KMS-11 (cell line): ENCODE measurements at regions not wholly inside any gene's neighbourhood (a gene's known extent, or its start where the extent isn't known, plus 50 kb on each side); places are given as distances from the start of the nearest gene placed in this dataset.

Experiments
- H2AFZ ChIP-seq: fragments of 200-600 bp; sonication (generic); 2 replicates; pipeline ENCODE4 v1.6.1; 2016; ENCODE audit warnings: antibody characterized with exemption, mixed run types, low read depth
- H3K27ac ChIP-seq: fragments of 200-600 bp; sonication (generic); 2 replicates; pipeline ENCODE4 v1.6.1; 2016; ENCODE audit warnings: mild to moderate bottlenecking, mixed run types
- H3K27me3 ChIP-seq: fragments of 200-600 bp; sonication (generic); 2 replicates; pipeline ENCODE4 v1.6.1; 2017; ENCODE audit warnings: mild to moderate bottlenecking, low read depth, mixed run types, moderate library complexity; ENCODE audit not compliant: insufficient read depth
- H3K36me3 ChIP-seq: fragments of 200-600 bp; sonication (generic); 2 replicates; pipeline ENCODE4 v1.6.1; 2017; ENCODE audit warnings: mild to moderate bottlenecking, mixed run types; ENCODE audit not compliant: insufficient read depth
- H3K4me1 ChIP-seq: fragments of 200-600 bp; sonication (generic); 2 replicates; pipeline ENCODE4 v1.6.1; 2016; ENCODE audit warnings: mild to moderate bottlenecking, low read depth, mixed run types; ENCODE audit not compliant: poor library complexity, severe bottlenecking
- H3K4me2 ChIP-seq: fragments of 200-600 bp; sonication (generic); 2 replicates; pipeline ENCODE4 v1.7.0; 2016; ENCODE audit warnings: mild to moderate bottlenecking, mixed run types
- H3K4me3 ChIP-seq: fragments of 200-600 bp; sonication (generic); IDR thresholded peaks from 2 replicates; pipeline ENCODE4 v1.6.1; 2017; ENCODE audit warnings: low read depth, low read length, mixed read lengths; ENCODE audit not compliant: insufficient read depth
- H3K79me2 ChIP-seq: fragments of 200-600 bp; sonication (generic); 2 replicates; pipeline ENCODE4 v1.6.1; 2016; ENCODE audit warnings: low read depth, mixed run types; ENCODE audit not compliant: insufficient read depth
- H3K9ac ChIP-seq: fragments of 200-600 bp; sonication (generic); 2 replicates; pipeline ENCODE4 v1.6.1; 2016; ENCODE audit warnings: mild to moderate bottlenecking, mixed run types
- H4K20me1 ChIP-seq: fragments of 200-600 bp; sonication (generic); 2 replicates; pipeline ENCODE4 v1.6.1; 2016; ENCODE audit warnings: mild to moderate bottlenecking, mixed run types; ENCODE audit not compliant: insufficient read depth
- CTCF ChIP-seq: fragments of 200-600 bp; sonication (generic); conservative IDR thresholded peaks from 2 replicates; pipeline ENCODE4 v1.6.1; 2017; ENCODE audit warnings: low read depth, mild to moderate bottlenecking, antibody characterized with exemption, low read length, moderate library complexity, mixed read lengths

GRCh38 chr9:23322392-23322791 lies 503.6 kb downstream of the ELAVL2 start:
- Histone ChIP-seq H3K4me1 (no peaks in the 10 kb centered on the region), H2AFZ (no peak overlapping the region), H3K4me3 (no peak overlapping the region), H3K9ac (no peak overlapping the region), H3K4me2 (no peak overlapping the region), H3K27ac (no peak overlapping the region), H3K27me3 (no peaks in the 10 kb centered on the region), H3K36me3 (no peaks in the 10 kb centered on the region), H4K20me1 (no peaks in the 10 kb centered on the region), H3K79me2 (no peaks in the 10 kb centered on the region)
- TF ChIP-seq CTCF = no peak; the same call in 1 of the 2 replicates

DNA sequence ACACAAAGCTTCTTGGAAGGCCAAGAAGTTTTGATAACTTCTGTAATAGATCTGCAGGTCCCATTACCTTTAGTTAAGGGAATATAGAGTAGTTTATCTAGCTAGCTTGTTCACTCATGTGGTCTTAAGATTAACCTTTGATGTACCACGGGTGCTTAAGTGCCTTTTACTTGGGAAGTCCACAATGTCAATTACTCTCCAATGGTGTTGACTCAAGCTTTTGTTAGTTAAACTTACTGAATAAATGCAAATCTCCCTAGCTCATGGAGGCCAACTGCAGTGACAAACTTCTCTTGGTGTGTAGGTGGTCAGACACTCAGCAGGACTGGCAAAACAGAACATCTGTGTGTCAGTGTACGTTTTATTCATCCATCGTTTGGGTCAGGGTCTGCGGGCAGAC lies 501.5 kb downstream of the ELAVL2 start:
- H4K20me1 ChIP-seq = no peaks in the 10 kb centered on the region
- no peaks in the 10 kb centered on the region for H3K27me3 ChIP-seq
- H3K4me2 ChIP-seq = no peak overlapping the region
- no peaks in the 10 kb centered on the region for H3K4me1 ChIP-seq
- TF ChIP-seq CTCF = no peak
- no peak overlapping the region for H3K27ac ChIP-seq
- H3K79me2 ChIP-seq = no peaks in the 10 kb centered on the region
- no peak overlapping the region for H3K9ac ChIP-seq
- no peak overlapping the region for H3K4me3 ChIP-seq
- no peaks in the 10 kb centered on the region for H3K36me3 ChIP-seq
- no peak overlapping the region for H2AFZ ChIP-seq

- H3K27me3 ChIP-seq = no peaks in the 10 kb centered on the region
- no peak overlapping the region for H3K9ac ChIP-seq
- H3K79me2 ChIP-seq = no peaks in the 10 kb centered on the region
- TF ChIP-seq CTCF = no peak
- no peaks in the 10 kb centered on the region for H3K36me3 ChIP-seq
- no peaks in the 10 kb centered on the region for H3K4me1 ChIP-seq
- no peak overlapping the region for H3K4me2 ChIP-seq
- no peaks in the 10 kb centered on the region for H4K20me1 ChIP-seq
- H3K27ac ChIP-seq = no peak overlapping the region
- no peak overlapping the region for H3K4me3 ChIP-seq
- no peak overlapping the region for H2AFZ ChIP-seq
These were observed 499.4 kb downstream of the ELAVL2 start for GRCh38 chr9:23326597-23326996.

GRCh38 chr9:23341346-23341745 lies 484.7 kb downstream of the ELAVL2 start:
- TF ChIP-seq CTCF = no peak
- H3K9ac ChIP-seq = no peak overlapping the region
- H3K4me2 ChIP-seq = no peak overlapping the region
- no peaks in the 10 kb centered on the region for H3K27me3 ChIP-seq
- no peak overlapping the region for H3K4me3 ChIP-seq
- no peaks in the 10 kb centered on the region for H3K36me3 ChIP-seq
- no peak overlapping the region for H3K27ac ChIP-seq
- H4K20me1 ChIP-seq = no peaks in the 10 kb centered on the region
- no peak overlapping the region for H2AFZ ChIP-seq
- no peaks in the 10 kb centered on the region for H3K4me1 ChIP-seq
- no peaks in the 10 kb centered on the region for H3K79me2 ChIP-seq
